Spleen (tissue), 11 donors: ENCODE measurements at regions not wholly inside any gene's neighbourhood (a gene's known extent, or its start where the extent isn't known, plus 50 kb on each side); places are given as distances from the start of the nearest gene placed in this dataset.
"Not testable (repeated sequence)": the region's sequence is repeated elsewhere in the genome, so short reads cannot be mapped to it uniquely, and the experiment has no call there.

Experiments
- DNase-seq: peaks from one replicate; pipeline ENCODE4 v3.0.0-alpha.2; 2020
- H3K27ac ChIP-seq, 8 donors: fragments of 200-600 bp; sonication (generic) in 7 of 8; 1 replicate in 4 of 8; 2 replicates in 4 of 8; pipeline versions ENCODE4 v1.5.0 to v1.8.0; 2016 to 2021; ENCODE audit warnings: inconsistent platforms in 4 of 8, mild to moderate bottlenecking in 4 of 8, moderate library complexity in 1 of 8
- H3K27me3 ChIP-seq, 7 donors: fragments of 200-600 bp; sonication (generic) in 6 of 7; replicated peaks in 1 of 7; 1 replicate in 4 of 7; 2 replicates in 3 of 7; pipeline versions ENCODE4 v1.5.0 to v1.8.0; 2016 to 2021; ENCODE audit warnings: inconsistent platforms in 3 of 7, mild to moderate bottlenecking in 1 of 7
- H3K36me3 ChIP-seq, 6 donors: fragments of 200-600 bp; sonication (generic) in 5 of 6; 1 replicate in 4 of 6; 2 replicates in 2 of 6; pipeline versions ENCODE4 v1.5.0 to v1.8.0; 2016 to 2021; ENCODE audit warnings: inconsistent platforms in 2 of 6
- H3K4me1 ChIP-seq, 6 donors: fragments of 200-600 bp; sonication (generic) in 5 of 6; 1 replicate in 3 of 6; 2 replicates in 3 of 6; pipeline versions ENCODE4 v1.5.0 to v1.8.0; 2016 to 2021; ENCODE audit warnings: inconsistent platforms in 3 of 6
- H3K4me3 ChIP-seq, 8 donors: fragments of 200-600 bp; sonication (generic) in 7 of 8; 1 replicate in 4 of 8; 2 replicates in 4 of 8; pipeline versions ENCODE4 v1.5.0 to v1.8.0; 2016 to 2021; ENCODE audit warnings: inconsistent platforms in 4 of 8, mild to moderate bottlenecking in 4 of 8, moderate library complexity in 2 of 8
- H3K9me3 ChIP-seq, 8 donors: fragments of 200-600 bp; sonication (generic) in 7 of 8; 1 replicate in 4 of 8; 2 replicates in 4 of 8; pipeline versions ENCODE4 v1.5.0 to v1.8.0; 2016 to 2021; ENCODE audit warnings: inconsistent platforms in 4 of 8
- CTCF ChIP-seq, 11 experiments: fragments of 200-600 bp in 7 of 11; fragments of 450-650 bp in 4 of 11; sonication (generic) in 4 of 11; IDR thresholded peaks in 8 of 11; conservative IDR thresholded peaks in 3 of 11; 1 replicate in 7 of 11; 2 replicates in 4 of 11; pipeline versions ENCODE4 v1.4.0 to v1.8.0; 2016 to 2021; ENCODE audit warnings: antibody characterized with exemption in 11 of 11, inconsistent platforms in 4 of 11, mild to moderate bottlenecking in 1 of 11
- POLR2A ChIP-seq, 3 donors: fragments of 450-650 bp; IDR thresholded peaks; one replicate each; pipeline ENCODE4 v1.5.1; 2017; ENCODE audit warnings: antibody characterized with exemption in 3 of 3, mild to moderate bottlenecking in 1 of 3
- POLR2AphosphoS5 ChIP-seq, 3 donors: sonication (generic); formaldehyde crosslinking; IDR thresholded peaks; one replicate each; pipeline ENCODE4 v1.5.1; 2017; ENCODE audit warnings: antibody characterized with exemption in 3 of 3
- WGBS, 5 donors: extraction: QIAGEN DNeasy Blood & Tissue Kit in 3 of 5; methylation state at CpG; one replicate each; pipeline versions ENCODE4 v1.1.5 to v1.1.7; 2013 to 2018; 5-methylcytosine and 5-hydroxymethylcytosine counted together
- intact Hi-C: fragments of 100-400 bp; cut with DNase I; formaldehyde crosslinking; loops from one replicate; pipeline ENCODE4 v1.15.0; 2023; ENCODE audit warnings: low total_unique reads
- donor health status: healthy with polysubstance abuse.
- donor health status: DM: no; HTN: no; CAD: no; lungs with moderate emphysema.
- donor health status: DM: no; HTN: no; CAD: no.
- donor health status: Bipolar disorder and iron deficiency.
- donor health status: healthy.
- donor health status: DM: no; HTN: no; CAD: no.
- donor health status: DM: yes; HTN: yes; CAD: no.

GRCh38 chr15:95068701-95069521, 837.5 kb downstream of the MCTP2 start:
- H3K4me1 ChIP-seq: no peaks in the 10 kb centered on the region
- no peaks in the 10 kb centered on the region for H3K36me3 ChIP-seq
- intact Hi-C loops: no loop called here
- DNase-seq: no peak
- H3K27ac ChIP-seq: no peak overlapping the region
- TF ChIP-seq POLR2A (IDR thresholded peaks at IDR 0.05) (no peak), POLR2AphosphoS5 (IDR thresholded peaks at IDR 0.05) (no peak), CTCF (IDR thresholded peaks at IDR 0.05 in 8 of 11, conservative IDR thresholded peaks at IDR 0.05 in 3 of 11) (no peak)
- H3K9me3 ChIP-seq: peaks cover 0 to 15% (median 11%) of the 10 kb centered on the region in 8 donors
- no peaks in the 10 kb centered on the region for H3K27me3 ChIP-seq
- H3K4me3 ChIP-seq: no peak overlapping the region
- WGBS, 5 donors: 85 to 93% (median 92%) methylated on average over 11 of the region's 11 CpGs

GRCh38 chr15:95075792-95076677, 844.7 kb downstream of the MCTP2 start:
- 74 to 89% (median 88%) methylated on average over 13 of the region's 13 CpGs for WGBS, 5 donors
- TF ChIP-seq POLR2AphosphoS5 (IDR thresholded peaks at IDR 0.05) (no peak), POLR2A (IDR thresholded peaks at IDR 0.05) (no peak), CTCF (IDR thresholded peaks at IDR 0.05 in 8 of 11, conservative IDR thresholded peaks at IDR 0.05 in 3 of 11) (no peak)
- H3K4me3 ChIP-seq: no peak overlapping the region
- no peaks in the 10 kb centered on the region for H3K36me3 ChIP-seq
- intact Hi-C loops: no loop called here
- no peaks in the 10 kb centered on the region for H3K4me1 ChIP-seq
- no peak overlapping the region for H3K27ac ChIP-seq
- DNase-seq: no peak
- no peaks in the 10 kb centered on the region for H3K9me3 ChIP-seq
- no peaks in the 10 kb centered on the region for H3K27me3 ChIP-seq

- no peak overlapping the region for H3K27ac ChIP-seq
- no peak for DNase-seq
- no peak for TF ChIP-seq CTCF (IDR thresholded peaks at IDR 0.05 in 8 of 11, conservative IDR thresholded peaks at IDR 0.05 in 3 of 11)
- no peak for TF ChIP-seq POLR2A (IDR thresholded peaks at IDR 0.05)
- intact Hi-C loops: no loop called here
- H3K4me1 ChIP-seq: no peaks in the 10 kb centered on the region
- H3K4me3 ChIP-seq: no peak overlapping the region
- H3K27me3 ChIP-seq: no peaks in the 10 kb centered on the region
- H3K9me3 ChIP-seq: no peaks in the 10 kb centered on the region
- H3K36me3 ChIP-seq: no peaks in the 10 kb centered on the region
Observed at GRCh38 chr15:95076678-95076990, 845.3 kb downstream of the MCTP2 start.

GRCh38 chr15:95078003-95078402, 846.6 kb downstream of the MCTP2 start:
- Histone ChIP-seq H3K36me3 (no peaks in the 10 kb centered on the region), H3K4me1 (no peaks in the 10 kb centered on the region), H3K27ac (peak overlapping the region in 2 of 8 donors; percentile 1 to 21), H3K9me3 (no peaks in the 10 kb centered on the region), H3K4me3 (no peak overlapping the region), H3K27me3 (no peaks in the 10 kb centered on the region)
- WGBS, 5 donors: 58 to 79% (median 76%) methylated on average over 2 of the region's 2 CpGs
- no peak for DNase-seq
- TF ChIP-seq POLR2A (IDR thresholded peaks at IDR 0.05): no peak
- TF ChIP-seq POLR2AphosphoS5 (IDR thresholded peaks at IDR 0.05): no peak
- no peak for TF ChIP-seq CTCF (IDR thresholded peaks at IDR 0.05 in 8 of 11, conservative IDR thresholded peaks at IDR 0.05 in 3 of 11)
- intact Hi-C loops: no loop called here

- H3K9me3 ChIP-seq, intact Hi-C loops, H3K4me1 ChIP-seq, H3K36me3 ChIP-seq, H3K27ac ChIP-seq, DNase-seq, H3K27me3 ChIP-seq, H3K4me3 ChIP-seq: not testable (repeated sequence)
- 59 to 82% (median 78%) methylated on average over 1 of the region's 1 CpG for WGBS, 5 donors
Observed at GRCh38 chr15:95080228-95080627, 848.9 kb downstream of the MCTP2 start.
